HepG2 (cell line): ENCODE measurements at regions not wholly inside any gene's neighbourhood (a gene's known extent, or its start where the extent isn't known, plus 50 kb on each side); places are given as distances from the start of the nearest gene placed in this dataset.

Source experiments
- ARID2 ChIP-seq: sonication (generic); formaldehyde crosslinking; IDR thresholded peaks from 2 replicates; pipeline ENCODE4 v1.8.1; 2022; ENCODE audit warnings: mild to moderate bottlenecking, missing genetic modification reagents, borderline replicate concordance
- BCL3 ChIP-seq: sonication (generic); formaldehyde crosslinking; IDR thresholded peaks from 2 replicates; pipeline ENCODE4 v1.5.1; 2020; ENCODE audit warnings: mild to moderate bottlenecking, missing genetic modification reagents, moderate library complexity
- CERS6 ChIP-seq: sonication (generic); formaldehyde crosslinking; IDR thresholded peaks from 2 replicates; pipeline ENCODE4 v1.5.0; 2020; ENCODE audit warnings: missing genetic modification reagents
- DR1 ChIP-seq: sonication (generic); formaldehyde crosslinking; IDR thresholded peaks from 2 replicates; pipeline ENCODE4 v1.8.0; 2021; ENCODE audit warnings: mild to moderate bottlenecking, missing genetic modification reagents, inconsistent platforms
- ETS1 ChIP-seq: sonication (generic); formaldehyde crosslinking; IDR thresholded peaks from 2 replicates; pipeline ENCODE4 v1.4.0; 2020; ENCODE audit warnings: missing genetic modification reagents
- HNF1A ChIP-seq, 2 experiments: sonication (generic) in 1 of 2; formaldehyde crosslinking in 1 of 2; IDR thresholded peaks; 2 replicates each; pipeline versions ENCODE4 v1.4.0 to v1.6.1; 2016 to 2020; ENCODE audit warnings: borderline replicate concordance in 1 of 2, low read depth in 1 of 2, mild to moderate bottlenecking in 1 of 2, missing genetic modification reagents in 1 of 2
- KLF6 ChIP-seq: IDR thresholded peaks from 2 replicates; pipeline ENCODE4 v1.8.0; 2016; ENCODE audit warnings: missing biosample characterization, missing genetic modification reagents
- NFKB2 ChIP-seq: sonication (generic); formaldehyde crosslinking; IDR thresholded peaks from 2 replicates; pipeline ENCODE4 v1.4.0; 2020; ENCODE audit warnings: missing genetic modification reagents, borderline replicate concordance
- PAX8 ChIP-seq: sonication (generic); formaldehyde crosslinking; IDR thresholded peaks from 2 replicates; pipeline ENCODE4 v1.8.0; 2022; ENCODE audit warnings: mild to moderate bottlenecking, missing genetic modification reagents, borderline replicate concordance
- RFX3 ChIP-seq: IDR thresholded peaks from 2 replicates; pipeline ENCODE4 v1.6.1; 2016; ENCODE audit warnings: missing biosample characterization, missing genetic modification reagents
- RFXANK ChIP-seq: IDR thresholded peaks from 2 replicates; pipeline ENCODE4 v1.6.1; 2016
- TRAFD1 ChIP-seq: sonication (generic); formaldehyde crosslinking; IDR thresholded peaks from 2 replicates; pipeline ENCODE4 v1.5.1; 2020; ENCODE audit warnings: missing genetic modification reagents, mild to moderate bottlenecking, borderline replicate concordance
- ZNF101 ChIP-seq: sonication (generic); formaldehyde crosslinking; IDR thresholded peaks from 2 replicates; pipeline ENCODE4 v1.4.0; 2020; ENCODE audit warnings: mild to moderate bottlenecking, low read depth, missing genetic modification reagents, borderline replicate concordance
- ZNF124 ChIP-seq: sonication (generic); formaldehyde crosslinking; IDR thresholded peaks from 2 replicates; pipeline ENCODE4 v1.4.0; 2020; ENCODE audit warnings: missing genetic modification reagents
- ZNF143 ChIP-seq: sonication (generic); formaldehyde crosslinking; IDR thresholded peaks from 2 replicates; pipeline ENCODE4 v1.4.0; 2020; ENCODE audit warnings: missing genetic modification reagents
- ZNF281 ChIP-seq: sonication (generic); formaldehyde crosslinking; IDR thresholded peaks from 2 replicates; pipeline ENCODE4 v1.4.0; 2020; ENCODE audit warnings: missing genetic modification reagents, borderline replicate concordance
- ZNF333 ChIP-seq: sonication (generic); formaldehyde crosslinking; IDR thresholded peaks from 2 replicates; pipeline ENCODE4 v1.4.0; 2020; ENCODE audit warnings: mild to moderate bottlenecking, missing genetic modification reagents, borderline replicate concordance
- ZSCAN9 ChIP-seq: IDR thresholded peaks from 2 replicates; pipeline ENCODE4 v1.6.1; 2016; ENCODE audit warnings: borderline replicate concordance

GRCh38 chr17:13420878-13421277 is 180.9 kb downstream of the HS3ST3A1 start (continued):
- TF ChIP-seq HNF1A (IDR thresholded peaks at IDR 0.05; ENCODE audit: low read depth) (0 out of 2 replicates have a peak, but pooled peaks have one; percentile 45), HNF1A (CRISPR knock-in tag; IDR thresholded peaks at IDR 0.05; ENCODE audit: borderline replicate concordance) (no peak), CERS6 (CRISPR knock-in tag) (no peak), RFX3 (CRISPR knock-in tag) (no peak), ZNF333 (no peak), ARID2 (CRISPR knock-in tag) (no peak), ZNF281 (CRISPR knock-in tag) (peak; percentile 78; the same call in 1 of the 2 replicates), DR1 (CRISPR knock-in tag) (no peak), PAX8 (CRISPR knock-in tag) (no peak), BCL3 (CRISPR knock-in tag) (no peak), ZSCAN9 (CRISPR knock-in tag) (peak; percentile 82), RFXANK (CRISPR knock-in tag) (no peak), KLF6 (CRISPR knock-in tag) (peak; percentile 76), ZNF124 (CRISPR knock-in tag) (peak; percentile 78; the same call in 1 of the 2 replicates), ZNF143 (CRISPR knock-in tag) (no peak), ZNF101 (CRISPR knock-in tag) (no peak), ETS1 (0 out of 2 replicates have a peak, but pooled peaks have one; percentile 40), TRAFD1 (CRISPR knock-in tag) (no peak), NFKB2 (CRISPR knock-in tag) (no peak)
